Endothelial cell of umbilical vein (primary cell): ENCODE measurements at regions not wholly inside any gene's neighbourhood (a gene's known extent, or its start where the extent isn't known, plus 50 kb on each side); places are given as distances from the start of the nearest gene placed in this dataset.
A peak's percentile ranks its signal among the peaks of the same experiment; 100 is the strongest.

Experiments used
- BruUV-seq: library from RNA; stranded (reverse); fragments of 400-500 nt; replicated peaks from 2 replicates; lab custom pipeline; 2021; lab: Mats Ljungman, UMichigan
- CTCF ChIA-PET: fragments of 300-600, 350-600 bp; sonication (Branson Sonifier 250); formaldehyde crosslinking; loops from one replicate; lab custom pipeline; 2021; ENCODE audit warnings: antibody characterized with exemption, inconsistent platforms; lab: Charles Lee
- POLR2A ChIA-PET: fragments of 300-600, 350-600 bp; sonication (Branson Sonifier 250); formaldehyde crosslinking; loops from one replicate; lab custom pipeline; 2021; ENCODE audit warnings: antibody characterized with exemption, inconsistent platforms; lab: Charles Lee
- DNase-seq: peaks from one replicate; pipeline ENCODE4 v3.0.0-alpha.2; 2011; ENCODE audit warnings: low read depth, low spot score
- FAIRE-seq: peaks from 2 replicates; lab custom pipeline; 2011; peaks lifted over from hg19 to GRCh38; lab: Jason Lieb, UNC
- H2AFZ ChIP-seq: 2 replicates; pipeline ENCODE4 v1.6.0; 2012; ENCODE audit warnings: low read depth, low read length, control low read depth, inconsistent platforms
- H3K27ac ChIP-seq: 2 replicates; pipeline ENCODE4 v1.5.1; 2011; ENCODE audit warnings: low read depth, mild to moderate bottlenecking, control low read depth, low read length, moderate library complexity; ENCODE audit not compliant: insufficient read depth
- H3K27me3 ChIP-seq, 2 experiments: 2 replicates each; pipeline versions ENCODE4 v1.6.0 to v1.6.1; 2011; ENCODE audit warnings: low read length in 2 of 2, mixed read lengths in 1 of 2; ENCODE audit not compliant: control insufficient read depth in 2 of 2, insufficient read depth in 2 of 2
- H3K36me3 ChIP-seq, 2 experiments: 2 replicates in 1 of 2; 3 replicates in 1 of 2; pipeline ENCODE4 v1.5.1; 2011; ENCODE audit warnings: low read length in 2 of 2, mild to moderate bottlenecking in 1 of 2, moderate library complexity in 1 of 2; ENCODE audit not compliant: control insufficient read depth in 2 of 2, insufficient read depth in 2 of 2; ENCODE audit errors: extremely low read depth in 1 of 2
- H3K4me1 ChIP-seq: 3 replicates; pipeline ENCODE4 v1.5.1; 2011; ENCODE audit warnings: mild to moderate bottlenecking, low read length; ENCODE audit not compliant: control insufficient read depth, insufficient read depth; ENCODE audit errors: extremely low read depth
- H3K4me2 ChIP-seq: 2 replicates; pipeline ENCODE4 v1.6.1; 2011; ENCODE audit warnings: low read length, control low read depth, mixed read lengths; ENCODE audit not compliant: insufficient read depth
- H3K4me3 ChIP-seq, 3 experiments: fragments of 200-600 bp in 1 of 3; sonication (generic), shearing (Covaris generic) in 1 of 3; replicated peaks in 1 of 3; 2 replicates each; pipeline ENCODE4 v1.5.1; 2011 to 2016; ENCODE audit warnings: control low read depth in 3 of 3, low read length in 3 of 3, mild to moderate bottlenecking in 2 of 3, inconsistent platforms in 1 of 3, low read depth in 1 of 3, moderate library complexity in 1 of 3; ENCODE audit not compliant: insufficient read depth in 1 of 3
- H3K79me2 ChIP-seq: 2 replicates; pipeline ENCODE4 v1.6.0; 2012; ENCODE audit warnings: low read length, inconsistent platforms; ENCODE audit not compliant: control insufficient read depth, insufficient read depth
- H3K9ac ChIP-seq: replicated peaks from 2 replicates; pipeline ENCODE3; 2011; ENCODE audit warnings: low read length, control low read depth; ENCODE audit not compliant: insufficient read depth; ENCODE audit errors: extremely low read depth
- H3K9me1 ChIP-seq: replicated peaks from 3 replicates; pipeline ENCODE4 v1.6.0; 2011; ENCODE audit warnings: mild to moderate bottlenecking, low read length; ENCODE audit not compliant: control insufficient read depth, insufficient read depth; ENCODE audit errors: extremely low read depth
- H3K9me3 ChIP-seq: replicated peaks from 2 replicates; pipeline ENCODE4 v1.5.1; 2012; ENCODE audit warnings: low read length, inconsistent platforms; ENCODE audit not compliant: control insufficient read depth, insufficient read depth
- H4K20me1 ChIP-seq: replicated peaks from 2 replicates; pipeline ENCODE3; 2011; ENCODE audit warnings: mild to moderate bottlenecking, low read length; ENCODE audit not compliant: control insufficient read depth, insufficient read depth; ENCODE audit errors: extremely low read depth
- CTCF ChIP-seq, 2 donors: IDR thresholded peaks; 1 replicate in 1 of 2; 2 replicates in 1 of 2; pipeline ENCODE4 v1.5.1; 2011; ENCODE audit warnings: low read length in 2 of 2, mild to moderate bottlenecking in 2 of 2, moderate library complexity in 2 of 2, control low read depth in 1 of 2, inconsistent platforms in 1 of 2, low read depth in 1 of 2; ENCODE audit not compliant: insufficient read depth in 1 of 2; ENCODE audit errors: extremely low read depth in 1 of 2
- EZH2 ChIP-seq: IDR thresholded peaks from 2 replicates; pipeline ENCODE4 v1.6.1; 2012; ENCODE audit warnings: borderline replicate concordance, low read depth, mild to moderate bottlenecking, moderate library complexity, low read length, inconsistent platforms; ENCODE audit not compliant: severe bottlenecking
- FOS ChIP-seq: IDR thresholded peaks from 2 replicates; pipeline ENCODE4 v1.6.1; 2011; ENCODE audit warnings: mild to moderate bottlenecking, low read length, moderate library complexity, borderline replicate concordance; ENCODE audit not compliant: insufficient read depth
- GATA2 ChIP-seq: IDR thresholded peaks from 2 replicates; pipeline ENCODE4 v1.7.0; 2011; ENCODE audit warnings: low read depth, mild to moderate bottlenecking, moderate library complexity, mixed read lengths, low read length; ENCODE audit not compliant: insufficient read length, insufficient read depth
- JUN ChIP-seq: IDR thresholded peaks from 2 replicates; pipeline ENCODE4 v1.6.1; 2011; ENCODE audit warnings: borderline replicate concordance, low read depth; ENCODE audit not compliant: insufficient read length, insufficient read depth
- MYC ChIP-seq: IDR thresholded peaks from one replicate; pipeline ENCODE4 v1.6.1; 2011; ENCODE audit warnings: mild to moderate bottlenecking, low read depth, low read length
- POLR2A ChIP-seq: IDR thresholded peaks from 2 replicates; pipeline ENCODE4 v1.6.1; 2012; ENCODE audit warnings: low read depth, mild to moderate bottlenecking, control low read depth, low read length
- dilution Hi-C: fragments of 300-500 bp; cut with MboI; formaldehyde crosslinking; loops from one replicate; pipeline ENCODE4 v1.15.0; 2019; ENCODE audit warnings: low sequenced_read_pairs; ENCODE audit not compliant: extremely low pct_ligation_motif_present
- intact Hi-C: fragments of 100-400 bp; cut with micrococcal nuclease; formaldehyde crosslinking; loops from one replicate; pipeline ENCODE4 v1.10.0; 2022

- dilution Hi-C loops (no loop called here), intact Hi-C loops (loop anchor here (1.0 kb wide), 2 partner anchors 76 to 92 kb away; no protein-coding TSS in a partner anchor)
- FAIRE-seq, result peak; percentile 84
- Histone ChIP-seq H3K4me1 (peaks cover 35% of the 10 kb centered on the region), H3K27me3 (no peaks in the 10 kb centered on the region), H3K9ac (no peak overlapping the region), H3K27ac (peak overlapping the region; percentile 38), H4K20me1 (no peaks in the 10 kb centered on the region), H3K9me3 (no peaks in the 10 kb centered on the region), H2AFZ (peak overlapping the region; percentile 73), H3K36me3 (no peaks in the 10 kb centered on the region), H3K4me3 (no peak overlapping the region), H3K79me2 (no peaks in the 10 kb centered on the region), H3K4me2 (peak overlapping the region; percentile 31), H3K9me1 (no peaks in the 10 kb centered on the region)
- CTCF ChIA-PET, result interaction anchor here (0.7 to 2.3 kb wide), 9 partner anchors 8 to 215 kb away, joined by 3 to 5 read pairs (median 3); no protein-coding TSS in a partner anchor
- TF ChIP-seq POLR2A, result no peak
- peak; percentile 69 for TF ChIP-seq FOS
- TF ChIP-seq JUN, result peak; percentile 76
- TF ChIP-seq EZH2, result no peak
- no peak for TF ChIP-seq CTCF (IDR thresholded peaks at IDR 0.05; ENCODE audit: extremely low read depth in 1 of 2, insufficient read depth in 1 of 2, low read depth in 1 of 2, low read length in 2 of 2)
- TF ChIP-seq GATA2, result no peak
- no peak for TF ChIP-seq MYC
- no TSS peak for BruUV-seq
- POLR2A ChIA-PET, result interaction anchor here (1.0 to 1.2 kb wide), 2 partner anchors 92 to 124 kb away, joined by 3 to 6 read pairs; partner anchors contain the start of gene KLF7
- peak; percentile 90 for DNase-seq
These were observed 92.7 kb upstream of the KLF7 start for GRCh38 chr2:207258263-207258991.
